Left ventricle myocardium inferior (tissue), 1 donor: ENCODE measurements at regions not wholly inside any gene's neighbourhood (a gene's known extent, or its start where the extent isn't known, plus 50 kb on each side); places are given as distances from the start of the nearest gene placed in this dataset.
"Not testable (repeated sequence)": the region's sequence is repeated elsewhere in the genome, so short reads cannot be mapped to it uniquely, and the experiment has no call there.

Experiments
- DNase-seq: peaks from one replicate; pipeline ENCODE4 v3.0.0-alpha.2; 2020
- H3K27ac ChIP-seq: fragments of 200-600 bp; replicated peaks from 2 replicates; pipeline ENCODE4 v1.8.0; 2021
- H3K27me3 ChIP-seq: fragments of 200-600 bp; 2 replicates; pipeline ENCODE4 v1.8.0; 2021; ENCODE audit warnings: low read depth
- H3K36me3 ChIP-seq: fragments of 200-600 bp; 2 replicates; pipeline ENCODE4 v1.8.0; 2021
- H3K4me1 ChIP-seq: fragments of 200-600 bp; 2 replicates; pipeline ENCODE4 v1.8.0; 2021
- H3K4me3 ChIP-seq: fragments of 200-600 bp; 2 replicates; pipeline ENCODE4 v1.8.0; 2021; ENCODE audit warnings: mild to moderate bottlenecking, moderate library complexity
- H3K9me3 ChIP-seq: fragments of 200-600 bp; replicated peaks from 2 replicates; pipeline ENCODE4 v1.8.0; 2021
- CTCF ChIP-seq: fragments of 200-600 bp; IDR thresholded peaks from 2 replicates; pipeline ENCODE4 v1.8.0; 2021; ENCODE audit warnings: antibody characterized with exemption, mild to moderate bottlenecking, borderline replicate concordance
- intact Hi-C: fragments of 100-400 bp; cut with micrococcal nuclease; formaldehyde crosslinking; loops from one replicate; pipeline ENCODE4 v1.11.0; 2022
- donor health status: DM: no; HTN: yes; CAD: no; lungs with severe emphysema.

- no peak for DNase-seq
- H3K9me3 ChIP-seq: peaks cover 31% of the 10 kb centered on the region
- TF ChIP-seq CTCF: no peak
- no peaks in the 10 kb centered on the region for H3K4me1 ChIP-seq
- H3K4me3 ChIP-seq: no peak overlapping the region
- intact Hi-C loops: no loop called here
- no peak overlapping the region for H3K27ac ChIP-seq
- no peaks in the 10 kb centered on the region for H3K27me3 ChIP-seq
- no peaks in the 10 kb centered on the region for H3K36me3 ChIP-seq
Observed at GRCh38 chr6:125454351-125454750, 152.6 kb upstream of the HDDC2 start.

GRCh38 chr6:125458493-125458892 is 156.7 kb upstream of the HDDC2 start:
- H3K27ac ChIP-seq, DNase-seq, H3K36me3 ChIP-seq, H3K27me3 ChIP-seq, H3K4me3 ChIP-seq, intact Hi-C loops, H3K4me1 ChIP-seq: not testable (repeated sequence)
- peaks cover 28% of the 10 kb centered on the region for H3K9me3 ChIP-seq

- H3K4me1 ChIP-seq, intact Hi-C loops, DNase-seq, H3K4me3 ChIP-seq, H3K27ac ChIP-seq, H3K36me3 ChIP-seq, H3K9me3 ChIP-seq, H3K27me3 ChIP-seq: not testable (repeated sequence)
Observed at GRCh38 chr6:125465332-125465731, 163.6 kb upstream of the HDDC2 start.

GRCh38 chr6:125469915-125470314 is 168.1 kb upstream of the HDDC2 start:
- Histone ChIP-seq H3K36me3 (no peaks in the 10 kb centered on the region), H3K4me3 (no peak overlapping the region), H3K27me3 (no peaks in the 10 kb centered on the region), H3K4me1 (peaks cover 6% of the 10 kb centered on the region), H3K27ac (no peak overlapping the region), H3K9me3 (no peaks in the 10 kb centered on the region)
- no peak for TF ChIP-seq CTCF
- no peak for DNase-seq
- intact Hi-C loops: no loop called here

GRCh38 chr6:125471667-125472066 is 169.9 kb upstream of the HDDC2 start:
- Histone ChIP-seq H3K27ac (no peak overlapping the region), H3K4me1 (peaks cover 6% of the 10 kb centered on the region), H3K27me3 (no peaks in the 10 kb centered on the region), H3K9me3 (no peaks in the 10 kb centered on the region), H3K4me3 (no peak overlapping the region), H3K36me3 (no peaks in the 10 kb centered on the region)
- intact Hi-C loops: no loop called here
- no peak for DNase-seq
- TF ChIP-seq CTCF: no peak

- Histone ChIP-seq H3K4me3 (no peak overlapping the region), H3K27ac (no peak overlapping the region), H3K27me3 (no peaks in the 10 kb centered on the region), H3K9me3 (no peaks in the 10 kb centered on the region), H3K4me1 (peaks cover 14% of the 10 kb centered on the region), H3K36me3 (no peaks in the 10 kb centered on the region)
- no peak for TF ChIP-seq CTCF
- intact Hi-C loops: no loop called here
- no peak for DNase-seq
Observed at GRCh38 chr6:125474061-125474460, 172.3 kb upstream of the HDDC2 start.

- Histone ChIP-seq H3K36me3 (no peaks in the 10 kb centered on the region), H3K27me3 (no peaks in the 10 kb centered on the region), H3K27ac (no peak overlapping the region), H3K4me1 (peaks cover 20% of the 10 kb centered on the region), H3K4me3 (no peak overlapping the region), H3K9me3 (no peaks in the 10 kb centered on the region)
- intact Hi-C loops: no loop called here
- DNase-seq: no peak
- no peak for TF ChIP-seq CTCF
Observed at GRCh38 chr6:125477156-125477555, 175.4 kb upstream of the HDDC2 start.
